EL (cell line): ENCODE measurements at regions not wholly inside any gene's neighbourhood (a gene's known extent, or its start where the extent isn't known, plus 50 kb on each side); places are given as distances from the start of the nearest gene placed in this dataset.

Experiments used
- DNase-seq: peaks from one replicate; pipeline ENCODE4 v3.0.0-alpha.2; 2016

GRCh38 chr10:15462253-15462897, 91.3 kb upstream of the FAM171A1 start:
- peak; percentile 56 for DNase-seq

- peak; percentile 95 for DNase-seq
These were observed 90.4 kb upstream of the FAM171A1 start for GRCh38 chr10:15461353-15462108.

- no peak for DNase-seq
These were observed 89.6 kb upstream of the FAM171A1 start for GRCh38 chr10:15460661-15461060.

GRCh38 chr10:15459218-15459617, 88.1 kb upstream of the FAM171A1 start:
- DNase-seq = no peak

- DNase-seq = no peak
These were observed 86.3 kb upstream of the FAM171A1 start for GRCh38 chr10:15457382-15457781.

- no peak for DNase-seq
These were observed 84.4 kb upstream of the FAM171A1 start for GRCh38 chr10:15455456-15455855.

- DNase-seq = no peak
These were observed 82.8 kb upstream of the FAM171A1 start for GRCh38 chr10:15453926-15454325.

- DNase-seq = no peak
These were observed 82.4 kb upstream of the FAM171A1 start for GRCh38 chr10:15453457-15453856.

GRCh38 chr10:15452545-15452944, 81.5 kb upstream of the FAM171A1 start:
- DNase-seq = no peak

- DNase-seq = no peak
These were observed 80.3 kb upstream of the FAM171A1 start for GRCh38 chr10:15451137-15452094.

- DNase-seq = no peak
These were observed 77.5 kb upstream of the FAM171A1 start for GRCh38 chr10:15448598-15448997.

GRCh38 chr10:15445006-15445390, 73.9 kb upstream of the FAM171A1 start:
- DNase-seq = no peak

GRCh38 chr10:15444105-15445005, 73.3 kb upstream of the FAM171A1 start:
- no peak for DNase-seq

- no peak for DNase-seq
These were observed 71.0 kb upstream of the FAM171A1 start for GRCh38 chr10:15442056-15442455.

- DNase-seq = no peak
These were observed 69.2 kb upstream of the FAM171A1 start for GRCh38 chr10:15440204-15440711.

- DNase-seq = peak; percentile 21
These were observed 68.3 kb upstream of the FAM171A1 start for GRCh38 chr10:15439341-15439842.

- DNase-seq = no peak
These were observed 65.6 kb upstream of the FAM171A1 start for GRCh38 chr10:15436696-15437095.

- DNase-seq = peak; percentile 65
These were observed 62.9 kb upstream of the FAM171A1 start for GRCh38 chr10:15433850-15434537.

GRCh38 chr10:15432266-15432665, 61.2 kb upstream of the FAM171A1 start:
- DNase-seq = no peak

- DNase-seq = no peak
These were observed 60.1 kb upstream of the FAM171A1 start for GRCh38 chr10:15430969-15431771.
